MM.1S (cell line): ENCODE measurements at regions not wholly inside any gene's neighbourhood (a gene's known extent, or its start where the extent isn't known, plus 50 kb on each side); places are given as distances from the start of the nearest gene placed in this dataset.

Experiments
- CTCF ChIP-seq: fragments of 300-600 bp; sonication (generic); IDR thresholded peaks from 2 replicates; pipeline ENCODE4 v1.5.1; 2016; ENCODE audit warnings: antibody characterized with exemption, low read length, mixed read lengths
- EZH2 ChIP-seq: fragments of 300-600 bp; sonication (generic); optimal IDR thresholded peaks from 2 replicates; pipeline ENCODE3; 2017; ENCODE audit warnings: low read depth, mild to moderate bottlenecking, antibody characterized with exemption, low read length, mixed read lengths
- EZH2phosphoT487 ChIP-seq: fragments of 300-600 bp; sonication (generic); IDR thresholded peaks from 2 replicates; pipeline ENCODE4 v1.6.1; 2018; ENCODE audit warnings: antibody characterized with exemption, low read length

GRCh38 chr18:27863780-27864430 is 313.0 kb downstream of the CDH2 start:
- TF ChIP-seq CTCF, result no peak
- no peak for TF ChIP-seq EZH2
- no peak for TF ChIP-seq EZH2phosphoT487
